H1 (cell line): ENCODE measurements at regions not wholly inside any gene's neighbourhood (a gene's known extent, or its start where the extent isn't known, plus 50 kb on each side); places are given as distances from the start of the nearest gene placed in this dataset.

Source experiments
- EGR1 ChIP-seq: IDR thresholded peaks from 2 replicates; pipeline ENCODE4 v1.6.1; 2011; ENCODE audit warnings: low read depth, low read length, borderline replicate concordance
- TBP ChIP-seq: IDR thresholded peaks from 2 replicates; pipeline ENCODE4 v1.6.1; 2011; ENCODE audit warnings: low read depth, low read length, improper control_type of control experiment

GRCh38 chr22:49582181-49582580 lies 245.5 kb downstream of the BRD1 start (continued):
- TF ChIP-seq EGR1 (no peak), TBP (no peak)
